ENCODE measurements at regions not wholly inside any gene's neighbourhood (a gene's known extent, or its start where the extent isn't known, plus 50 kb on each side); places are given as distances from the start of the nearest gene placed in this dataset.

DNA sequence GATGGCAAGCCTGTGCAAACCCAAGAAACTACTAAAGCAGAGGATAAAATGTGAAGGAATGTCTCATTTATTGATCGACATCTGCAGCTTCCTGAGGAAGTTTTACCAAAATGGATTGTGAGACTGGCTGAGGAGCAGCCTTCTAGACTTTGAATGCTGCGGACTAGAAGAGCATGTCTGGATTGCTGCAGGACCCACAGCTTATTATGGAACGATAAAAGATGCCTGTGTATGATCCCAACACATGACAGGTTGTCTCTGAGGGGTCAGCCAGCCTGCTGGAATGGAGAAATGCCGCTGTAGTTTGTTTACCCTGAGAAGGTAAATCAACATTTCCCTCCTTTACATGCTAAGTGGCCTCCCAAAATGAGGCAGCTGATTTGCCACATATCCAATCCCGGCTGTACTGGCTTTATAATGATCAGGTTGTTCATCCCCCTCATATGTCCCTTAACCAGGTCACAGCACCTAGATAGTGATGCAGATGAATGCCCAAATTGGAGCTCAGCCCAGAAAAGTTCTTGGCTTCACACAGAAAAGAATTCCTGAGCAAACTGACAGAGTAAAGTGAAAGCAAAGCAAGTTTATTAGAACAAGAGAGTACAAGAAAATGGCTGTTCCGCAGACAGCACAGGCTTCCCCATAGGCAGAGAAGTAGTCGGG, 63.9 kb downstream of the IL12A start:
- Histone ChIP-seq H2BK12ac (ENCODE audit: insufficient read length, low read depth, low read length) (no peak overlapping the region), H4K91ac (ENCODE audit: insufficient read length, low read depth, low read length) (no peak overlapping the region), H3K27ac (ENCODE audit: insufficient read length, low read depth, low read length) (no peak overlapping the region), H3T11ph (ENCODE audit: low read length) (no peak overlapping the region), H4K8ac (replicated peaks; ENCODE audit: insufficient read length, low read depth, low read length) (no peak overlapping the region), H4K5ac (ENCODE audit: insufficient read length, low read depth, low read length) (no peak overlapping the region), H3K4ac (ENCODE audit: low read depth, low read length) (no peak overlapping the region), H2AFZ (ENCODE audit: low read length) (no peak overlapping the region), H3K23me2 (ENCODE audit: insufficient read length, low read depth, low read length, poor library complexity, severe bottlenecking) (no peaks in the 10 kb centered on the region), H3K27me3 (ENCODE audit: insufficient read depth, low read length) (no peaks in the 10 kb centered on the region), H4K20me1 (ENCODE audit: control insufficient read depth, insufficient read depth, insufficient read length) (no peaks in the 10 kb centered on the region), H3K14ac (ENCODE audit: insufficient read depth, low read length) (no peak overlapping the region), H2AK5ac (ENCODE audit: insufficient read length, low read length) (no peak overlapping the region), H2BK120ac (ENCODE audit: low read depth, low read length, poor library complexity, severe bottlenecking) (no peak overlapping the region), H3K56ac (ENCODE audit: insufficient read length, low read depth, low read length) (no peak overlapping the region), H3K4me1 (ENCODE audit: insufficient read depth, low read length) (no peaks in the 10 kb centered on the region), H3K23ac (ENCODE audit: insufficient read length, low read depth, low read length) (no peak overlapping the region), H3K79me2 (ENCODE audit: insufficient read depth, low read length) (no peaks in the 10 kb centered on the region), H3K18ac (ENCODE audit: insufficient read length, low read depth, low read length) (no peak overlapping the region), H3K4me2 (ENCODE audit: insufficient read depth, insufficient read length, low read length) (no peak overlapping the region), H2BK15ac (ENCODE audit: low read depth, low read length) (no peak overlapping the region), H2BK20ac (ENCODE audit: low read depth, low read length, poor library complexity, severe bottlenecking) (no peak overlapping the region), H3K79me1 (ENCODE audit: insufficient read depth, low read depth, low read length, poor library complexity, severe bottlenecking) (no peaks in the 10 kb centered on the region), H3K9ac (ENCODE audit: extremely low read depth, insufficient read length, low read length) (no peak overlapping the region), H2BK5ac (ENCODE audit: insufficient read length, low read length) (no peak overlapping the region), H3K9me3 (ENCODE audit: control insufficient read depth, low read depth, low read length) (no peaks in the 10 kb centered on the region)
- Mint-ChIP-seq H3K27me3 (ENCODE audit: low read depth) (no peaks in the 10 kb centered on the region; the same call in 1 of the 2 replicates), H3K27ac (no peak overlapping the region; a peak in 1 of 7 replicates), H3K9me3 (no peaks in the 10 kb centered on the region), H3K4me3 (no peak overlapping the region), H3K4me1 (peaks cover 0 to 7% of the 10 kb centered on the region in 2 experiments; a peak in 2 of 4 replicates), H3K36me3 (ENCODE audit: insufficient read depth in 1 of 3, low read depth in 3 of 3) (no peaks in the 10 kb centered on the region)
- TF ChIP-seq, protein P1, sequence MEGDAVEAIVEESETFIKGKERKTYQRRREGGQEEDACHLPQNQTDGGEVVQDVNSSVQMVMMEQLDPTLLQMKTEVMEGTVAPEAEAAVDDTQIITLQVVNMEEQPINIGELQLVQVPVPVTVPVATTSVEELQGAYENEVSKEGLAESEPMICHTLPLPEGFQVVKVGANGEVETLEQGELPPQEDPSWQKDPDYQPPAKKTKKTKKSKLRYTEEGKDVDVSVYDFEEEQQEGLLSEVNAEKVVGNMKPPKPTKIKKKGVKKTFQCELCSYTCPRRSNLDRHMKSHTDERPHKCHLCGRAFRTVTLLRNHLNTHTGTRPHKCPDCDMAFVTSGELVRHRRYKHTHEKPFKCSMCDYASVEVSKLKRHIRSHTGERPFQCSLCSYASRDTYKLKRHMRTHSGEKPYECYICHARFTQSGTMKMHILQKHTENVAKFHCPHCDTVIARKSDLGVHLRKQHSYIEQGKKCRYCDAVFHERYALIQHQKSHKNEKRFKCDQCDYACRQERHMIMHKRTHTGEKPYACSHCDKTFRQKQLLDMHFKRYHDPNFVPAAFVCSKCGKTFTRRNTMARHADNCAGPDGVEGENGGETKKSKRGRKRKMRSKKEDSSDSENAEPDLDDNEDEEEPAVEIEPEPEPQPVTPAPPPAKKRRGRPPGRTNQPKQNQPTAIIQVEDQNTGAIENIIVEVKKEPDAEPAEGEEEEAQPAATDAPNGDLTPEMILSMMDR (conservative IDR thresholded peaks at IDR 0.05) = no peak
- no peak for DNase-seq
- WGBS (ENCODE audit: extremely low coverage, insufficient read length, low lambda C conversion rate) = no CpG with 5 or more reads among the region's 7 CpGs
